ENCODE measurements at regions not wholly inside any gene's neighbourhood (a gene's known extent, or its start where the extent isn't known, plus 50 kb on each side); places are given as distances from the start of the nearest gene placed in this dataset.

DNA sequence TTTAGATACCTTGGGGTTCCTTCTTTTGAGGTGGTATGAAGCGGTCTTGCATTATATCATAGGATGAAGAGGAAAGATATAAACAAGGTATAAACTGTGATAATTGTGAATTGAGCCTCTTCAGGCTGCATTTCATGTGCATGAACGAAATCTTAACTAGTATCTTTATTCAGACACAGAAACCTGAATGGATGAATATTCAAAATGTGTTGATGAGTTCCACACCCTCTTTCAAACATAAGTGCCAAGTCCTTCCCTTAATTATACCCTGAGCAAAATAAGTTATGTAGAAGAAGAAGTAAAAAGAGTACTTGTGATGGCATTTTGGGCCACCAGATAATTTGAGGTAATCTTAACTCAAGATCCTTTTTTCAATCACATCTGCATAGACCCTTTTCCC lies 103.1 kb upstream of the CFAP20DC start (continued):
- TF ChIP-seq, protein P1, sequence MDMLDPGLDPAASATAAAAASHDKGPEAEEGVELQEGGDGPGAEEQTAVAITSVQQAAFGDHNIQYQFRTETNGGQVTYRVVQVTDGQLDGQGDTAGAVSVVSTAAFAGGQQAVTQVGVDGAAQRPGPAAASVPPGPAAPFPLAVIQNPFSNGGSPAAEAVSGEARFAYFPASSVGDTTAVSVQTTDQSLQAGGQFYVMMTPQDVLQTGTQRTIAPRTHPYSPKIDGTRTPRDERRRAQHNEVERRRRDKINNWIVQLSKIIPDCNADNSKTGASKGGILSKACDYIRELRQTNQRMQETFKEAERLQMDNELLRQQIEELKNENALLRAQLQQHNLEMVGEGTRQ (IDR thresholded peaks at IDR 0.05; ENCODE audit: borderline replicate concordance, low read depth, low read length): no peak
- TF ChIP-seq RAD21 (IDR thresholded peaks at IDR 0.05; ENCODE audit: insufficient read depth, low read depth, low read length) (no peak), EZH2 (IDR thresholded peaks at IDR 0.05; ENCODE audit: borderline replicate concordance, control insufficient read depth, low read depth, low read length) (no peak), ZZZ3 (IDR thresholded peaks at IDR 0.05; ENCODE audit: control insufficient read depth, insufficient read length, low read depth) (no peak), PAX8 (IDR thresholded peaks at IDR 0.05) (no peak), NFYA (IDR thresholded peaks at IDR 0.05; ENCODE audit: borderline replicate concordance, low read depth, low read length) (no peak), MTA3 (IDR thresholded peaks at IDR 0.05; ENCODE audit: borderline replicate concordance, low read length) (no peak), TAF1 (IDR thresholded peaks at IDR 0.05; ENCODE audit: borderline replicate concordance, low read depth, low read length) (no peak)
- TF ChIP-seq, protein P2, sequence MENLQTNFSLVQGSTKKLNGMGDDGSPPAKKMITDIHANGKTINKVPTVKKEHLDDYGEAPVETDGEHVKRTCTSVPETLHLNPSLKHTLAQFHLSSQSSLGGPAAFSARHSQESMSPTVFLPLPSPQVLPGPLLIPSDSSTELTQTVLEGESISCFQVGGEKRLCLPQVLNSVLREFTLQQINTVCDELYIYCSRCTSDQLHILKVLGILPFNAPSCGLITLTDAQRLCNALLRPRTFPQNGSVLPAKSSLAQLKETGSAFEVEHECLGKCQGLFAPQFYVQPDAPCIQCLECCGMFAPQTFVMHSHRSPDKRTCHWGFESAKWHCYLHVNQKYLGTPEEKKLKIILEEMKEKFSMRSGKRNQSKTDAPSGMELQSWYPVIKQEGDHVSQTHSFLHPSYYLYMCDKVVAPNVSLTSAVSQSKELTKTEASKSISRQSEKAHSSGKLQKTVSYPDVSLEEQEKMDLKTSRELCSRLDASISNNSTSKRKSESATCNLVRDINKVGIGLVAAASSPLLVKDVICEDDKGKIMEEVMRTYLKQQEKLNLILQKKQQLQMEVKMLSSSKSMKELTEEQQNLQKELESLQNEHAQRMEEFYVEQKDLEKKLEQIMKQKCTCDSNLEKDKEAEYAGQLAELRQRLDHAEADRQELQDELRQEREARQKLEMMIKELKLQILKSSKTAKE (IDR thresholded peaks at IDR 0.05; ENCODE audit: low read depth, poor library complexity, severe bottlenecking): no peak
- TF ChIP-seq, protein P3, sequence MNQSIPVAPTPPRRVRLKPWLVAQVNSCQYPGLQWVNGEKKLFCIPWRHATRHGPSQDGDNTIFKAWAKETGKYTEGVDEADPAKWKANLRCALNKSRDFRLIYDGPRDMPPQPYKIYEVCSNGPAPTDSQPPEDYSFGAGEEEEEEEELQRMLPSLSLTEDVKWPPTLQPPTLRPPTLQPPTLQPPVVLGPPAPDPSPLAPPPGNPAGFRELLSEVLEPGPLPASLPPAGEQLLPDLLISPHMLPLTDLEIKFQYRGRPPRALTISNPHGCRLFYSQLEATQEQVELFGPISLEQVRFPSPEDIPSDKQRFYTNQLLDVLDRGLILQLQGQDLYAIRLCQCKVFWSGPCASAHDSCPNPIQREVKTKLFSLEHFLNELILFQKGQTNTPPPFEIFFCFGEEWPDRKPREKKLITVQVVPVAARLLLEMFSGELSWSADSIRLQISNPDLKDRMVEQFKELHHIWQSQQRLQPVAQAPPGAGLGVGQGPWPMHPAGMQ (IDR thresholded peaks at IDR 0.05; ENCODE audit: borderline replicate concordance): no peak
- TF ChIP-seq, protein P4, sequence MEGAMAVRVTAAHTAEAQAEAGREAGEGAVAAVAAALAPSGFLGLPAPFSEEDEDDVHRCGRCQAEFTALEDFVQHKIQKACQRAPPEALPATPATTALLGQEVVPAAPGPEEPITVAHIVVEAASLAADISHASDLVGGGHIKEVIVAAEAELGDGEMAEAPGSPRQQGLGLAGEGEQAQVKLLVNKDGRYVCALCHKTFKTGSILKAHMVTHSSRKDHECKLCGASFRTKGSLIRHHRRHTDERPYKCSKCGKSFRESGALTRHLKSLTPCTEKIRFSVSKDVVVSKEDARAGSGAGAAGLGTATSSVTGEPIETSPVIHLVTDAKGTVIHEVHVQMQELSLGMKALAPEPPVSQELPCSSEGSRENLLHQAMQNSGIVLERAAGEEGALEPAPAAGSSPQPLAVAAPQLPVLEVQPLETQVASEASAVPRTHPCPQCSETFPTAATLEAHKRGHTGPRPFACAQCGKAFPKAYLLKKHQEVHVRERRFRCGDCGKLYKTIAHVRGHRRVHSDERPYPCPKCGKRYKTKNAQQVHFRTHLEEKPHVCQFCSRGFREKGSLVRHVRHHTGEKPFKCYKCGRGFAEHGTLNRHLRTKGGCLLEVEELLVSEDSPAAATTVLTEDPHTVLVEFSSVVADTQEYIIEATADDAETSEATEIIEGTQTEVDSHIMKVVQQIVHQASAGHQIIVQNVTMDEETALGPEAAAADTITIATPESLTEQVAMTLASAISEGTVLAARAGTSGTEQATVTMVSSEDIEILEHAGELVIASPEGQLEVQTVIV (IDR thresholded peaks at IDR 0.05; ENCODE audit: borderline replicate concordance, partially characterized antibody): no peak
